ENCODE measurements at regions not wholly inside any gene's neighbourhood (a gene's known extent, or its start where the extent isn't known, plus 50 kb on each side); places are given as distances from the start of the nearest gene placed in this dataset.

- Histone ChIP-seq H3K36me3 (replicated peaks in 1 of 2; ENCODE audit: control insufficient read depth in 1 of 2, insufficient read depth in 2 of 2, low read length in 2 of 2) (no peaks in the 10 kb centered on the region), H3K9me3 (replicated peaks in 1 of 2; ENCODE audit: control insufficient read depth in 1 of 2, insufficient read depth in 1 of 2, low read length in 2 of 2) (no peaks in the 10 kb centered on the region), H3K4me3 (replicated peaks in 1 of 3; ENCODE audit: low read depth in 2 of 3, low read length in 3 of 3) (no peak overlapping the region), H4K20me1 (ENCODE audit: insufficient read depth, low read length) (no peaks in the 10 kb centered on the region), H3K9ac (ENCODE audit: insufficient read depth, low read length, poor library complexity, severe bottlenecking) (no peak overlapping the region), H3K27me3 (ENCODE audit: control insufficient read depth in 2 of 2, insufficient read depth in 2 of 2, low read length in 2 of 2) (no peaks in the 10 kb centered on the region), H3K4me1 (ENCODE audit: control insufficient read depth in 1 of 2, insufficient read depth in 2 of 2, low read length in 2 of 2) (no peaks in the 10 kb centered on the region), H3K27ac (ENCODE audit: low read depth in 1 of 2, low read length in 2 of 2) (no peak overlapping the region), H2AFZ (ENCODE audit: insufficient read depth, low read depth, low read length, poor library complexity, severe bottlenecking) (no peak overlapping the region), H3K79me2 (ENCODE audit: insufficient read depth, low read length) (no peaks in the 10 kb centered on the region), H3K4me2 (replicated peaks; ENCODE audit: extremely low read depth, low read length, poor library complexity, severe bottlenecking) (no peak overlapping the region)
- no peaks in the 10 kb centered on the region for H3K4me1 Mint-ChIP-seq
- H3K27me3 Mint-ChIP-seq (ENCODE audit: low read depth in 3 of 3), result peaks cover 0 to 4% (median 2%) of the 10 kb centered on the region in 3 donors
- no peak for TF ChIP-seq CTCF (IDR thresholded peaks at IDR 0.05)
- no peak for DNase-seq
- H3K36me3 Mint-ChIP-seq, result no peaks in the 10 kb centered on the region
- no peak overlapping the region for H3K4me3 Mint-ChIP-seq
- 92% methylated on average over 3 of the region's 3 CpGs for WGBS (ENCODE audit: insufficient coverage)
- intact Hi-C loops (cut with micrococcal nuclease), result no loop called here
- peaks cover 0 to 3% (median 0%) of the 10 kb centered on the region in 7 donors for H3K9me3 Mint-ChIP-seq
- H3K27ac Mint-ChIP-seq, result no peak overlapping the region
These were observed 184.0 kb downstream of the FNDC1 start for GRCh38 chr6:159353193-159353592.

GRCh38 chr6:159351707-159352106, 182.5 kb downstream of the FNDC1 start:
- Histone ChIP-seq H3K36me3 (replicated peaks in 1 of 2; ENCODE audit: control insufficient read depth in 1 of 2, insufficient read depth in 2 of 2, low read length in 2 of 2) (no peaks in the 10 kb centered on the region), H2AFZ (ENCODE audit: insufficient read depth, low read depth, low read length, poor library complexity, severe bottlenecking) (no peak overlapping the region), H3K27me3 (ENCODE audit: control insufficient read depth in 2 of 2, insufficient read depth in 2 of 2, low read length in 2 of 2) (no peaks in the 10 kb centered on the region), H4K20me1 (ENCODE audit: insufficient read depth, low read length) (no peaks in the 10 kb centered on the region), H3K4me3 (replicated peaks in 1 of 3; ENCODE audit: low read depth in 2 of 3, low read length in 3 of 3) (no peak overlapping the region), H3K4me2 (replicated peaks; ENCODE audit: extremely low read depth, low read length, poor library complexity, severe bottlenecking) (no peak overlapping the region), H3K9ac (ENCODE audit: insufficient read depth, low read length, poor library complexity, severe bottlenecking) (no peak overlapping the region), H3K9me3 (replicated peaks in 1 of 2; ENCODE audit: control insufficient read depth in 1 of 2, insufficient read depth in 1 of 2, low read length in 2 of 2) (no peaks in the 10 kb centered on the region), H3K4me1 (ENCODE audit: control insufficient read depth in 1 of 2, insufficient read depth in 2 of 2, low read length in 2 of 2) (no peaks in the 10 kb centered on the region), H3K27ac (ENCODE audit: low read depth in 1 of 2, low read length in 2 of 2) (no peak overlapping the region), H3K79me2 (ENCODE audit: insufficient read depth, low read length) (no peaks in the 10 kb centered on the region)
- Mint-ChIP-seq H3K4me3 (no peak overlapping the region), H3K36me3 (no peaks in the 10 kb centered on the region), H3K27me3 (ENCODE audit: low read depth in 3 of 3) (peaks cover 0 to 4% (median 2%) of the 10 kb centered on the region in 3 donors), H3K9me3 (peaks cover 0 to 3% (median 0%) of the 10 kb centered on the region in 7 donors), H3K4me1 (no peaks in the 10 kb centered on the region), H3K27ac (no peak overlapping the region)
- TF ChIP-seq CTCF (IDR thresholded peaks at IDR 0.05), result no peak
- DNase-seq, result no peak
- intact Hi-C loops (cut with micrococcal nuclease), result no loop called here

All from CD14-positive monocyte (primary cell).